Ishikawa (cell line): ENCODE measurements at regions not wholly inside any gene's neighbourhood (a gene's known extent, or its start where the extent isn't known, plus 50 kb on each side); places are given as distances from the start of the nearest gene placed in this dataset.

Experiments used
- EGR1 ChIP-seq: IDR thresholded peaks from 2 replicates; pipeline ENCODE4 v1.6.1; 2012
- EP300 ChIP-seq: IDR thresholded peaks from 2 replicates; pipeline ENCODE4 v1.6.1; 2012; ENCODE audit warnings: borderline replicate concordance
- TCF12 ChIP-seq: IDR thresholded peaks from 2 replicates; pipeline ENCODE4 v1.6.1; 2012; ENCODE audit warnings: low read depth
- YY1 ChIP-seq: IDR thresholded peaks from 2 replicates; pipeline ENCODE4 v1.6.1; 2012; ENCODE audit warnings: low read depth
- TF ChIP-seq, protein P1 (sequence below): IDR thresholded peaks from 2 replicates; pipeline ENCODE4 v1.6.1; 2012; ENCODE audit warnings: low read depth, mild to moderate bottlenecking

DNA sequence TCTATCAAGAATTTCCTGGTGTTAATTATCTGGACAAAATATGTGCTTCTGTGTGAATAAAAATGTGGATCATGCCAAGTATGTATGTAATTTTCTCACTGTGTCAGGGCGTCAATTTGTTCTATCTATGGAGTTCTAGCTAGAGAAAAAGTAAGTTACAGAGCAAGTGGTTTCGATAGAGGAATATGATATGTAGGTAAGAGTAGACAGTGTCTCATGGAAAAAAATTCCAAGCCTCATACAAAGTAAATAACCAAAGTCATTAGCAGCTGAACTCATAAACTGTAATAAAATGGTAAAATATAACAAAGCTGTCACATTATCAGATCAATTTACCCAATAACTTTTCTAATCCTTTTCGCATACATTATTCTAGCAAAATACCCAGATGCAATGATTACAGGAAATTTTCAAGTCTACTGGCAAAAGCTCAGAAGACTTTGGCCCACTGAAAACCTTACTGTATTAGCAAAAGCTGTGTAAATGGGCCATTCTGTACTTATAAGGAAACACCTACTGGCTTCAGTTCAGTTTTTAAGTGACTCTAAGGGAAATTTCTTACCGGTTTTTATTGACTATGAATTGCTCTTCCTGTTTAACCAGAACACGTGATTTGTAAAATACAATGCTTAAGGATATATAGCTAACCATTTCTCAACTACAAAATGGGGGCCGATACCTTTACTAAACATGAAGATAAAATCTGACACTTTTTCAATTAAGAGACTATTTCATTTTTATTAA, 121.0 kb upstream of the ARSJ start:
- TF ChIP-seq YY1 (no peak), EP300 (no peak), TCF12 (no peak), EGR1 (no peak)
- TF ChIP-seq, protein P1, sequence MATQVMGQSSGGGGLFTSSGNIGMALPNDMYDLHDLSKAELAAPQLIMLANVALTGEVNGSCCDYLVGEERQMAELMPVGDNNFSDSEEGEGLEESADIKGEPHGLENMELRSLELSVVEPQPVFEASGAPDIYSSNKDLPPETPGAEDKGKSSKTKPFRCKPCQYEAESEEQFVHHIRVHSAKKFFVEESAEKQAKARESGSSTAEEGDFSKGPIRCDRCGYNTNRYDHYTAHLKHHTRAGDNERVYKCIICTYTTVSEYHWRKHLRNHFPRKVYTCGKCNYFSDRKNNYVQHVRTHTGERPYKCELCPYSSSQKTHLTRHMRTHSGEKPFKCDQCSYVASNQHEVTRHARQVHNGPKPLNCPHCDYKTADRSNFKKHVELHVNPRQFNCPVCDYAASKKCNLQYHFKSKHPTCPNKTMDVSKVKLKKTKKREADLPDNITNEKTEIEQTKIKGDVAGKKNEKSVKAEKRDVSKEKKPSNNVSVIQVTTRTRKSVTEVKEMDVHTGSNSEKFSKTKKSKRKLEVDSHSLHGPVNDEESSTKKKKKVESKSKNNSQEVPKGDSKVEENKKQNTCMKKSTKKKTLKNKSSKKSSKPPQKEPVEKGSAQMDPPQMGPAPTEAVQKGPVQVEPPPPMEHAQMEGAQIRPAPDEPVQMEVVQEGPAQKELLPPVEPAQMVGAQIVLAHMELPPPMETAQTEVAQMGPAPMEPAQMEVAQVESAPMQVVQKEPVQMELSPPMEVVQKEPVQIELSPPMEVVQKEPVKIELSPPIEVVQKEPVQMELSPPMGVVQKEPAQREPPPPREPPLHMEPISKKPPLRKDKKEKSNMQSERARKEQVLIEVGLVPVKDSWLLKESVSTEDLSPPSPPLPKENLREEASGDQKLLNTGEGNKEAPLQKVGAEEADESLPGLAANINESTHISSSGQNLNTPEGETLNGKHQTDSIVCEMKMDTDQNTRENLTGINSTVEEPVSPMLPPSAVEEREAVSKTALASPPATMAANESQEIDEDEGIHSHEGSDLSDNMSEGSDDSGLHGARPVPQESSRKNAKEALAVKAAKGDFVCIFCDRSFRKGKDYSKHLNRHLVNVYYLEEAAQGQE, result no peak
